OCI-LY7 (cell line): ENCODE measurements at regions not wholly inside any gene's neighbourhood (a gene's known extent, or its start where the extent isn't known, plus 50 kb on each side); places are given as distances from the start of the nearest gene placed in this dataset.

Experiments used
- BruUV-seq: library from RNA; stranded (reverse); fragments of 400-500 nt; replicated peaks from 2 replicates; lab custom pipeline; 2021; lab: Mats Ljungman, UMichigan
- CTCF ChIA-PET: fragments of 300-600 bp; sonication (Branson Sonifier 250); formaldehyde crosslinking; loops from one replicate; lab custom pipeline; 2022; ENCODE audit warnings: antibody characterized with exemption; ENCODE audit not compliant: unreplicated experiment; lab: Charles Lee
- POLR2A ChIA-PET: fragments of 300-600 bp; sonication (Branson Sonifier 250); formaldehyde crosslinking; loops from one replicate; lab custom pipeline; 2022; ENCODE audit warnings: antibody characterized with exemption; lab: Charles Lee
- DNase-seq: peaks from one replicate; pipeline ENCODE4 v3.0.0-alpha.2; 2015; ENCODE audit warnings: low spot score
- H2AFZ ChIP-seq: fragments of 200-600 bp; sonication (generic), shearing (Covaris generic); 2 replicates; pipeline ENCODE4 v1.6.1; 2014; ENCODE audit warnings: mild to moderate bottlenecking, antibody characterized with exemption, low read length, moderate library complexity
- H3K27ac ChIP-seq: fragments of 200-600 bp; sonication (generic); 2 replicates; pipeline ENCODE4 v1.5.1; 2014; ENCODE audit warnings: mixed run types, low read depth, mild to moderate bottlenecking, moderate library complexity, low read length, inconsistent platforms; ENCODE audit not compliant: poor library complexity, severe bottlenecking
- H3K36me3 ChIP-seq: fragments of 200-600 bp; sonication (generic); 2 replicates; pipeline ENCODE4 v1.6.1; 2014; ENCODE audit warnings: mild to moderate bottlenecking, antibody characterized with exemption, low read length, moderate library complexity, mixed read lengths; ENCODE audit not compliant: insufficient read depth
- H3K4me1 ChIP-seq: fragments of 200-600 bp; sonication (generic); 2 replicates; pipeline ENCODE4 v1.5.1; 2014; ENCODE audit warnings: mild to moderate bottlenecking, low read length; ENCODE audit not compliant: insufficient read depth, poor library complexity, severe bottlenecking
- H3K4me2 ChIP-seq: fragments of 200-600 bp; sonication (generic); 2 replicates; pipeline ENCODE4 v1.6.1; 2014; ENCODE audit warnings: mild to moderate bottlenecking, low read length
- H3K4me3 ChIP-seq: fragments of 200-600 bp; sonication (generic); 2 replicates; pipeline ENCODE4 v1.5.1; 2014; ENCODE audit warnings: mild to moderate bottlenecking, low read depth, low read length; ENCODE audit not compliant: poor library complexity, severe bottlenecking
- H3K79me2 ChIP-seq: fragments of 200-600 bp; sonication (generic); 2 replicates; pipeline ENCODE4 v1.6.1; 2016; ENCODE audit warnings: low read depth, mild to moderate bottlenecking, low read length, moderate library complexity, mixed read lengths; ENCODE audit not compliant: insufficient read depth
- H3K9me2 ChIP-seq: fragments of 200-600 bp; sonication (generic); 2 replicates; pipeline ENCODE4 v1.6.1; 2016; ENCODE audit warnings: mild to moderate bottlenecking, low read length, mixed read lengths; ENCODE audit not compliant: insufficient read depth
- H3K9me3 ChIP-seq: fragments of 200-600 bp; sonication (generic); 2 replicates; pipeline ENCODE4 v1.6.1; 2014; ENCODE audit warnings: mild to moderate bottlenecking, mixed run types, low read length, mixed read lengths
- H4K20me1 ChIP-seq: fragments of 200-600 bp; sonication (generic); 2 replicates; pipeline ENCODE4 v1.6.1; 2014; ENCODE audit warnings: mild to moderate bottlenecking, antibody characterized with exemption, low read length, moderate library complexity, mixed read lengths; ENCODE audit not compliant: insufficient read depth
- CTCF ChIP-seq: fragments of 200-600 bp; sonication (generic); conservative IDR thresholded peaks from 2 replicates; pipeline ENCODE4 v1.5.1; 2014; ENCODE audit warnings: mild to moderate bottlenecking, antibody characterized with exemption, low read length, moderate library complexity, mixed read lengths
- EZH2phosphoT487 ChIP-seq: fragments of 200-600 bp; sonication (generic); IDR thresholded peaks from 2 replicates; pipeline ENCODE4 v1.6.1; 2018; ENCODE audit warnings: low read depth, borderline replicate concordance, mild to moderate bottlenecking, mixed run types, antibody characterized with exemption, low read length, moderate library complexity, mixed read lengths
- intact Hi-C: fragments of 100-400 bp; cut with micrococcal nuclease; formaldehyde crosslinking; loops from one replicate; pipeline ENCODE4 v1.10.0; 2022; ENCODE audit not compliant: unreplicated experiment

- no peaks in the 10 kb centered on the region for H4K20me1 ChIP-seq
- H3K9me2 ChIP-seq, result no peaks in the 10 kb centered on the region
- POLR2A ChIA-PET, result no interaction called here
- no peak overlapping the region for H3K4me3 ChIP-seq
- CTCF ChIA-PET, result no interaction called here
- no peaks in the 10 kb centered on the region for H3K9me3 ChIP-seq
- intact Hi-C loops, result no loop called here
- H3K79me2 ChIP-seq, result no peaks in the 10 kb centered on the region
- no peaks in the 10 kb centered on the region for H3K36me3 ChIP-seq
- H2AFZ ChIP-seq, result no peak overlapping the region
- no peak for DNase-seq
- BruUV-seq, result no TSS peak
- TF ChIP-seq CTCF, result no peak
- TF ChIP-seq EZH2phosphoT487, result no peak
- no peak overlapping the region for H3K27ac ChIP-seq
- no peak overlapping the region for H3K4me2 ChIP-seq
- no peaks in the 10 kb centered on the region for H3K4me1 ChIP-seq
Measured at GRCh38 chr9:82555031-82555430, 507.9 kb downstream of the RASEF start.

- CTCF ChIA-PET, result no interaction called here
- H3K4me1 ChIP-seq, result no peaks in the 10 kb centered on the region
- POLR2A ChIA-PET, result no interaction called here
- no peak for DNase-seq
- intact Hi-C loops, result no loop called here
- H3K4me2 ChIP-seq, result no peak overlapping the region
- BruUV-seq, result no TSS peak
- no peak overlapping the region for H2AFZ ChIP-seq
- H3K9me2 ChIP-seq, result no peaks in the 10 kb centered on the region
- no peaks in the 10 kb centered on the region for H3K79me2 ChIP-seq
- no peaks in the 10 kb centered on the region for H3K36me3 ChIP-seq
- H3K27ac ChIP-seq, result no peak overlapping the region
- TF ChIP-seq CTCF, result no peak
- no peak for TF ChIP-seq EZH2phosphoT487
- H3K9me3 ChIP-seq, result no peaks in the 10 kb centered on the region
- H3K4me3 ChIP-seq, result no peak overlapping the region
- no peaks in the 10 kb centered on the region for H4K20me1 ChIP-seq
Measured at GRCh38 chr9:82555431-82556051, 507.4 kb downstream of the RASEF start.

GRCh38 chr9:82558346-82558745 is 504.6 kb downstream of the RASEF start:
- no peaks in the 10 kb centered on the region for H3K79me2 ChIP-seq
- ChIA-PET POLR2A (no interaction called here), CTCF (no interaction called here)
- intact Hi-C loops, result no loop called here
- H3K4me3 ChIP-seq, result no peak overlapping the region
- H3K9me3 ChIP-seq, result no peaks in the 10 kb centered on the region
- BruUV-seq, result no TSS peak
- H3K9me2 ChIP-seq, result no peaks in the 10 kb centered on the region
- H4K20me1 ChIP-seq, result no peaks in the 10 kb centered on the region
- no peak overlapping the region for H3K4me2 ChIP-seq
- no peak for TF ChIP-seq CTCF
- TF ChIP-seq EZH2phosphoT487, result no peak
- no peak for DNase-seq
- H3K4me1 ChIP-seq, result no peaks in the 10 kb centered on the region
- H3K36me3 ChIP-seq, result no peaks in the 10 kb centered on the region
- H3K27ac ChIP-seq, result no peak overlapping the region
- H2AFZ ChIP-seq, result no peak overlapping the region
